Dedifferentiated amniotic fluid mesenchymal stem cell (primary cell): ENCODE measurements at regions not wholly inside any gene's neighbourhood (a gene's known extent, or its start where the extent isn't known, plus 50 kb on each side); places are given as distances from the start of the nearest gene placed in this dataset.
"Not testable (repeated sequence)": the region's sequence is repeated elsewhere in the genome, so short reads cannot be mapped to it uniquely, and the experiment has no call there.

Experiments
- DNase-seq: peaks from one replicate; pipeline ENCODE4 v3.0.0-alpha.2; 2016; ENCODE audit errors: extremely low spot score

DNA sequence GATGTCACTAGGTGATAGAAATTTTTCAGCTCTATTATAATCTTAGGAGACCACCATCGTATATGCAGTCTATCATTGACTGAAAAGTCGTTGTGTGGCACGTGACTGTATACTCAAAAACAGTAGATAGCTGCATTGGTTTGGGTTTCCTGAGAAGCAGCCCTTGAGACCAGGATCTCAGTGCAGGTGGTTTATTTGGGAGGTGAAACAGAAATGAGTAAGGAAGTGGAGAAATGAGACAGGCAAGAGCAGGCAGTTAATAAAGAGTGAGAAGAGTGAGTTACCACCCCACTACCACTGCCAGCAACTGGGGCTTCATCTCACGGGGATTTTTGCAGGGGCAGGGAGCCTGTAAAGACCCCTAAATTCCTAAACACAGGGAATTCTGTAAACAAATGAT lies 221.0 kb downstream of the SHQ1 start:
- no peak for DNase-seq

DNA sequence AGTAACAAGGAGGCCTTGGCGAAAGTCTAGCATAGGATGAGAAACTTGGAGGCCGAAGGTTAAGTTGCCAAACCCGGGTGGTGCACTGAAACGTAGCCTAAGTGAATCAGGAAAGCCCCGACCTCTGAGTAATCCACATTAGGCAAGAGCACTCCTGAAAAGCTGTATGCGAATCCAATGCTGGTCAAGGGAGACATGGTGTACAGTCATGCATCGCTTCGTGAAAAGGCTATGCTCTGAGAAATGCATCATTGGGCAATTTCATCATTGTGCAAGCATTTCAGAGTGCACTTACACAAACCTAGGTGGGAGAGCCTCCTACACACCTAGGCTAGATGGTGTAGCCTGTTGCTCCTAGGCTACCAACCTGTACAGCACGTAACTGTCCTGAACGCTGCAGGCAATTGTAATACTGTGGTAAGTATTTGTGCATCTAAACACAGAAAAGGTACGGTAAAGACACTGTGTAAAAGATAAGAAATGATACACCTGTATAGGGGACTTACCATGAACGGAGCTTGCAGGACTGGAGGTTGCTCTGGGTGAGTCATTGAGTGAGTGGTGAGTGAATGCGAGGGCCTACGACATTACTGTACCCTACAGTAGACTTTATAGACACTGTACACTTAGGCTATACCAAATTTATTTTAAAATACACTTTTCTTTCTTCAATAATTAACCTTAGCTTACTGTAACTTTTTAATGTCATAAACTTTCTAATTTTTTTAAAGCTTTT lies 222.5 kb downstream of the SHQ1 start:
- DNase-seq, result no peak

DNA sequence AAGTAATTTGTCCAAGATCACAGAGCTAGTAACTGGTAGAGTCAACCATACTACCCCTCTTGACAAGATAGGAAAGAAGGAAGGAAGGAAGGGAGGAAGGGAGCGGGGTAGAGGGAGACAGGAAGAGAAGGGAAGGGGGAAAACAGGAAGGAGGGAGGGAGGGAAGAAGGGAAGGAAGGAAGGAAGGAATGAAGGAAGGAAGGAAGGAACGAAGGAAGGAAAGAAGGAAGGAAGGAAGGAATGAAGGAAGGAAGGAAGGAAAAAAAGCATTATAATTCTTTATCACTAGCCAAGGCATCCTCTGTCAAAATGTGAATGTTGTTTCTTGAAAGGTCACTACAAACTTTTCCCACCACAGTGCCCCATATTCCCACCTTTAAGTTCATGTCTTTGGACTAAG lies 223.6 kb downstream of the SHQ1 start:
- DNase-seq, result no peak

DNA sequence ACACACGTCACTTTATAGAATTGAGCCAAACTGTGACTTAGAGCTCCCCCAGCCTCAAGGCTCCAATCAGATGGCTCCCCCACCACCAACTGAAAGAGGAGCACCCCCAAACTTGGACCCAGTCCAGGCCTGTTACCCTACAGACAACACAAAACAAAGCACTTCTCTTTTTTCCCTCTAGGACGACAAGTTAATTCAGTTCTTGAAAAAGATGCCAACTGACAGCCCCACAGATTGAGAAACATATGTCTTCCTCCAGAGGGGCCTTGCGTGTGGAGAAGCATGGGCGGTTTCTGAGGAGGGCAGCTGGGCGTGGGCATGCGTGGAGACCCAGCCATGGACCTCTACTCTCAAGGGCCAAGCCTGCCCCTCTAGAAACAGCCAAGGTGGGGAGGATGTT lies 229.5 kb downstream of the SHQ1 start:
- no peak for DNase-seq

DNA sequence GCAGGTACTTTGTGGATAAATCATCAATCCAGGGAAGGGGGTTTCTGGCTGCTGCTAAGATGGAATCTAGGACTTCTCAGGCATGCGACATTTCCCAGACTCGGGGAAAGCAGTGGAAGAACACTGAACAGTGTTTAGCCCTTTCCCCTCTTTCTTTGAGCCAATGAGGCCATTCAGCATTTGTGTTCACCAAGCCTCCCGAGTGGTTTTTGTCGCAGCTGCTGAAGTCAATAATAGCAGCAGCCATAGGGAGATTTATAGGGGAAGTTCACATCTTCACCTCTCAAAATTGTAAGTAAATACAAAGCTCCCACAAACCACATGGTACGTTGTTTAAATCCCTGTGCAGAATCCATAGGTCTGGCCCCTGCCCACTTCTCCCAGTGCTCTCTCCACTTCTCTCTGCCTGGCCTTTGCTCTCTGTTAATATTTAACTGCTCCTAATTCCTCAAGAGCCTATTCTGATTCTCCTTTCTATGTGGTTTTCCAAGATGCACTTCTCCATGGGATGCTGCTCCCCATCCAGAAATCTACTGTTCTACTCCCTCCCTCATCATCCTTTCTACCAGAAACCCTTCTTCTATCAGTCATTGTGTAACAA lies 230.7 kb downstream of the SHQ1 start:
- DNase-seq, result no peak

DNA sequence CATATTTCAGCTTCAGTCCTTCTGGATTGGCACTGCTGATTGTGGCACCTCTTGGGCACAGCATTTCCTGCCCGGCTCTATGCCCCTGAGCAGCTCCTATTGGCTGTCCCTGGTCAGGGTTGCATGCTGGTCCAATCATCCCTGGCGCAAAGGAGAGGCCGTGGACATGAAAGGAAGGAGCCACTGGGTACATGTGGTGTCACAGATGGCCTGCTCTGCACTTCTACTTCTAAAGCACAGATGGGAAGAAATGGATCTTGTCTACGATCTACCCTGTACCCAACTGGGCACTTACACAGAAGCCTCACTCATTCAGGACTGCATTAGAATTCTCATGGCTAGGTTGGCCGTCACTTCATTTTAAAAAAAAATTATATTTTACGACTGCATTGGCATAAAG lies 232.5 kb downstream of the SHQ1 start:
- DNase-seq, result no peak

DNA sequence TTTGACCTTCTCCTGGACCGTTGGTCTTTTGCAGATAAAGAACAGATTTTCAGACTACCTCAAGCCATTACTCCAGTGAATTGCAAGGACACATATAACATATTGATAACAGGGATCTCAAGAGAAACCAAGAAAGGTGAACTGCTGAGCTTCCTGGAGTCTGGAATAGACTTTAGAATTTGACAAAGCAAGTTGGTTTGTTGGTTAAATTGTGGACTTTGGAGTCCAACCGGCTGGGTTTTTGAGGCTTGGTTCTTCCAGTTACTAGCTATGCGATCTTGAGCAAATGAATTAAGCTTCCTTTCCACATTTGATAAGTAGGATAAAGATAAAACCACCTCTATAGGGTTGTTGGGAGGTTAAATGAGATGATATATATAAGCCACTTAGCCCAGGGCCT lies 233.1 kb downstream of the SHQ1 start:
- DNase-seq, result no peak

DNA sequence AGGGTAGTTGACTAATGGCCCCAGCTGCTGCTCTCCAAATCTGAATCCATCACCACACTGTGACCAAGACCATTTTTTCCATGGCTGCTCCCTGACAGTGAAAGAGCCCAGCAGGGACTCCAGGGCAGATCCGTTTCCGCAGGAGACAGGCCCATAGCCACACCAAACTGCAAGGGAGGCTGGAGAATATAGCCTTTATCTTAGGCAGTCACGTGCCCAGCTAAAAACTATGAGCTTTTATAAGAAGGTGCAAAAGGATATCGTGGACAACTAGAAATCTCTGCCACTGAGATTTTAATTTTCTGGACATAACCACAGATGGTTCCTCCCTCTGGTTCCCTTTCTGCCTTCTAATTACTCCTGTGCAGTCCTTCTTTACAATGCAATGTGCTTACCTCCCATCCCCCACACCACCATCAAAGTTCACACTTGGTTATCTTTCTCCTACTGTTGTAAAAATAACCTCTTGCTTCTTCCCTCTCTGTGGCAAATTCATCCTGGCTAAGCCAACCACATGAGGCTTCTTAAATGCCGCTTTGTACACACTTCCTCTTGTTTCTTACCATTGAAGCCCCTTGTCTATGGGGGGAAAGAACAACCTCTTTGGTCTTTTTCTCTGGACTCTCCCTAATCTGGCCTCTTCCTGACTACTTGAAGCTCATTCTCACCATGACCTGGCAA lies 233.7 kb downstream of the SHQ1 start:
- no peak for DNase-seq

DNA sequence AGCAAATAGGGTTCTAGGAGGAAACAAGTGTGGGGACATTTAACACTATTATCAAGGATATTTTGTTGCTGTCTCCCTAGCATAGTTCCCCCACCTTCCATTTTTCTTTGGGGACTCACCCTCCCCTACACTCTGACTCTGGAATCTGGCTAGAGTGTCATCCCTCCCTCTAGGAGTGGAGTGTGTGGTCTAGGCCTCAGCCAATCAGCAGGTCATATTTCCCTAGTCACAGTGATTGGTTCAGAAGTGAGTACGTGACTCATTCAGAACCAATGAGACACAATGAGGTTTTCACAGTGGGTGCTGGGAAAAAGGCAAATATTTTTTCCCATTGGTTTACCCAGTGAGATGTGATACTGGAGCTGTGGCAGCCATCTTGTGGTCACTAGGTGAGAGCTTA lies 234.4 kb downstream of the SHQ1 start:
- no peak for DNase-seq

DNA sequence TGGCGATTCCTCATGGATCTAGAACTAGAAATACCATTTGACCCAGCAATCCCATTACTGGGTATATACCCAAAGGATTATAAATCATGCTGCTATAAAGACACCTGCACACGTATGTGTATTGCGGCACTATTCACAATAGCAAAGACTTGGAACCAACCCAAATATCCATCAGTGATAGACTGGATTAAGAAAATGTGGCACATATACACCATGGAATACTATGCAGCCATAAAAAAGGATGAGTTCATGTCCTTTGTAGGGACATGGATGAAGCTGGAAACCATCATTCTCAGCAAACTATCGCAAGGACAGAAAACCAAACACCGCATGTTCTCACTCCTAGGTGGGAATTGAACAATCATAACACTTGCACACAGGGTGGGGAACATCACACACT lies 239.1 kb downstream of the SHQ1 start:
- not testable (repeated sequence) for DNase-seq

DNA sequence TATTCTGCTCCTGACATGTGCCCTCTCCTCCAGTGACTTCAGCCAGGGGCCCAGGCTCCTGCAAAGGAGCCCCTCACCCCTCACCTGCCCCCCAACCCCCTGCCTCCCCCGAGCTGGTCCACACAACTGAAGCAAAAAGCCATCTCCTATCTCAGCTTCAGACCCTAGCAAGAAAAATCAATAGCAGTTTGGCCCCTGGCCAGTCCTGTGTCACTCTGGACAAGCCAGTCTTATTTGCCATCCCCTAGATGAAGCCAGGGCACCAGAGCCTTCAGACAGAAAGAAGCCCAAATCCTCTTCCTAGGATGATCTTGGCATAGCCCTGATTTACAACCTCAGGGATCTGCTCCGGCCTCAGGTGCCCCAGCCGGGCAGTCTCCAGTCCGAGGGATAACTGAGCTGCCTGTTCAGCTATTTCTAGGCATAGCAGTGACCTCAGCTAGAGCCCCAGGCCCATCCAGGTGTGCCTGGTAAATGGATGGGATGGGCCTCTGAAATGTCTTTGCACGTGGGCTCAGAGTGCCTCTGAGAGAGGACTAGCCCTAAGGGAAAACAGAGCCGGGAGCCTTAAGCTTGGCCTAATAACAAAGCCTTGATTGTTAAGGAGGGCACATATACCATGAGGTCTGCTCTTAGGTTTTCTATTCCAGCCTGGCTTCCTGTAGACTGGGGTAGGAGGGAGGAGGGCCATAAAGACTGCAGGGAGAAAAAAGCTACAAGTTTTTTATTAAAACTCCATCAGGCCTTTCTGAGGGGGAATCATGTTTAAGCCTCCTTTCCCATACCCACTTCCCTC lies 242.0 kb downstream of the SHQ1 start:
- no peak for DNase-seq

DNA sequence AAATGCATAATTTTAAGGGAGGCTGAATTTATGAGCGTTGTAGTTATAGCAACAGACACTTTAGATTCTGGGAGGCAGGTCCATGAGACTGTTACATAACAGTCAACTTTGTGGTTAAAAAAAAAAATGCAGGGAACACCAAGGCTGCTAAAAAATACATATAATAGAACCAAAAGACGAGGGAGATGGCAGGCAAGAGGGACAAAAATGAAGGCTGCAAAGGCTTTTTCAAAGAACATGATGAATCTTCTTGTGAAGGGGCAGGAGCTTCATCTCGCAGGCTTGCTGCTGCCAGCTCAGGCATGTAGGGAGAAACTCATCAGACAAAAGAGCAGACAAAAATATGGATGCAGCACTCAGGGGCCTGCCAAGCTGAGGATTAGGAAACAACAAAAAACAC lies 243.9 kb downstream of the SHQ1 start:
- no peak for DNase-seq

DNA sequence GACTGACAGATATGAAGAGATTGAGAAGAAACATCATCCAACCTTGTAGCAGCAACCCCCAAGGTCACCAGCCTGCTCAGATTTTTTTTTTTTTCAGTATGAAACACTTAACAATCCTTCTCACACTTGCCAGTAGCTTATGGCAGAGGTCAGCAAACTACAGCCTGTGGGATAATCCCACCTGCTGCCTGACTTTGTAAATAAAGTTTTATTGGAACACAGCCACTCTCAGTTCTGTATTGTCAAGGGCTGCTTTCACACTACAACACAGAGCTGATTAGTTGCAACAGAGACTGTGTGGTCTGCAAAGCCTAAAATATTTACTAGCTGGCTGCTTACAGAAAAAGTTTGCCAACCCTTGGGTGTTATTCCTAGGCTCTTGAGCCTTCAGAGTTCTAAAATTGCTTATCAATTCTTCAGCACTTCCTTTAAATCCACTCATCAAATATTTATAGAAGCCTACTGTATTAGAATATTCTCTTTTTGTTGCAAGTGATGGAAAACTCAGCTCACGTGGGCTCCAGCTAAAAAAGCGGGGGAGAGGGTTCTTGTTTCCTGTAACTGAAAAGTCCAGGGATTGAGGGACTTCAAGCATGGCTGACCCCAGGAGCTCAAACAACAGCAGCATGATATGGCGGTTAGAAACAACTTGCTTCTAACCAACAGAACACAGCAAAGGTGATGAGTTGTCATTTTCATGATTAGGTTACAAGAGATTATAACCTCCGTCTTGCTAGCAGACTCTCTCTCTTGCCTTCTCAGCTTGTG lies 246.1 kb downstream of the SHQ1 start:
- DNase-seq, result no peak

DNA sequence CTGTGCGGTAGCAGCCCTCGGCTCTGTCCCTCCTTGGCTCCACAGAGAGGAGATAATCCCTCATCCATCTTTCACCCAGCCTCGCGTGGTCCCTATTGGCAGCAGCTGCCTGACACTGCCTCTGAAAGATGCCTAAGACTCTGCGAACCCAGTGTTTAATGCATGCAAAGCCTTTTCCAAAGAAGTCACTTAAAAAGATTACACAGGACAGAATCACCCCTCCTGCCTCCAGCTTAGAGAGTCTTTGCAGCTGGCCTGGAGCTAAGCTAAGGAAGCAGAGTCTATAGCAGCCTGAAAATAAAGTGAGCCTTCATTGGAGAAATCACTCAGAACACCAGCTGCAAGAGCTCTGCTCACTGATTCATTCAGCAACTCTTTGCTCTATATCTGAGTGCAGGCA lies 247.2 kb downstream of the SHQ1 start:
- no peak for DNase-seq

DNA sequence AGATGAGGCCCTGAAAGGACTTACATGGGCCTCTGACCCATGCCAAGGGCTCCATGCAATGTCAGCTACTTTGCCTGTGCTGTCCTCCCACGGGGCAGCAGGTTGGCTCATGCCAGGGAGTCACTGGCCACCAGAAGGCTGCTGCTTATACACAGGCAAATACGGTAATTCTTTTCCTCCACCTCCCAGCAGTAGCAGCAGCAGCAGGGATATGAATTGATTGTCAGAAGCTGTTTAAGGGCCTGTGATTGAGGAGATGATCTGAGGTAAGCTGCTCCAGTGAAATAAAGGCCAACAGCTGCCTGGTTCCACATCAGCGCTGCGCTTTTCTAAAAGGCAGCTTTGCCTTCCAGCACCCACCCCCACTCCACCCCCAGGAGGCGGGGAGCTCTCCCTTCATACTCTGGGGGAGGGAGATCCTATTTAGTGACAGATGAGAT lies 250.5 kb downstream of the SHQ1 start:
- no peak for DNase-seq

DNA sequence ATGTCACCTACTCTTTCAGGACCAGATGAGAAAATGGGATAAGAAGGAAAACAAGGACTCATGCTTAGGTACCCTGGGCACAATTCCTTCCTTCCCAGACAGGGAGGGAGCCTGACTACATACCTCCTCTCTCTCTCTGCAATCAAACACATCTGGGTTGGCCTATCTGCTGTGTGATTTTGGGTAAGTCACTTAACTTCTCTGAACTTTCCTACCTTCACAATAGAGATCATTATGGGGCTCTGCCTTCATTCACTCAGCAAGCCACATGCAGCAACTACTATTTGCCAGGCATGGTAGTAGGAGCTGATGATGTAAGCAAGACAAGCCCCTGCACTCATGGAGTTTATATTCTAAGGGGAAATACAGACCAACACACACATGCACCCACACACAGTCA lies 251.2 kb downstream of the SHQ1 start:
- no peak for DNase-seq

DNA sequence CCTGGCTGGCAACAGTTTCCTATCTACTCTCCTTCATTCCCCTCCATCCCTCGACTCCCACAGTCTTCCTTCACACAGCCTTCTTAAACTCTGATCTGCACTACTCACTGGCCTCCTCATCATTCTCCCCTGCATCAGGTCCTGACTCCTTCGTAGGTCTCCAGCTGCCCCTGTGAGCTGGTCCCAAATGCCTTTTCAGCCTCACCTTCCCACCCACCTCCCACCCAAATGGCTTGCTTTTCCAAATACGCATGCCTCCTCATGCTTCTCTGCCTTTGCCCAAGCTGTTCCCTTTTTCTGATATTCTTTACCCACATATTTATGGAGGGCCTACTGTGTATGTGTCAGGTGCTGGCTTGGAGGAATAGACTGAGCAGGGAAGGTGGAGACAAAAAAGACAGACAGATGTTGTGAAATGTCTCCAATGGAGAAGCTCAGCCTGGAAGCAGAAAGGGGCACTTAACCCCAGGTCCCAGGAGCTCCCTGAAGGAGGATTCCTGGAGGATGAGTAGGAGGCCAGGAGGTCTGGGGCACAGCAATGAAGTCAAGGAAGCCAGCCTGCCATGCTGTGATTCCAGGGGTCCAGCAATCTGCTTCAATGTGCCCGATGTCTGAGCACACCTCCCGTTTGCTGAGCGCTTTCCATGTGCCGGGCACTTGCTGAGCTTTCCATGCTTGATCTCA lies 252.2 kb downstream of the SHQ1 start:
- no peak for DNase-seq

DNA sequence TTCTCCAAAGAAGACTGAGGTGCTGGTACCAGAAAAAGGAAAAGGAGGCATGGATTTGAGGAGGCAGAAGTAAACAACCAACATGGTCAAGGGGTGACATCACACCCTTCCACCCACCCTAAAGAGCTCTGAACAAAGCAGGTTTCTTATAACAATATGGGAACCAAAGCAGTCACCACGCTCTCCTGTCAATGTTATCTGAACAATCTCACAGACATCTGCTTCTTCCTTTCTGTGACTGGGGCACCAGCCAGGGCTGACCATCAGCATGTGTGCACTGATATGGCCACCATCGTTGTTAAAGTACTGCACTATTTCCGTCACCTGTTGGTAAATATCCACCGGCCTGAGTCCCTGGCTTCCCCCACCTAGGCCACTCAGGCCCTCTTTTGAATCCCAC lies 252.9 kb downstream of the SHQ1 start:
- no peak for DNase-seq

DNA sequence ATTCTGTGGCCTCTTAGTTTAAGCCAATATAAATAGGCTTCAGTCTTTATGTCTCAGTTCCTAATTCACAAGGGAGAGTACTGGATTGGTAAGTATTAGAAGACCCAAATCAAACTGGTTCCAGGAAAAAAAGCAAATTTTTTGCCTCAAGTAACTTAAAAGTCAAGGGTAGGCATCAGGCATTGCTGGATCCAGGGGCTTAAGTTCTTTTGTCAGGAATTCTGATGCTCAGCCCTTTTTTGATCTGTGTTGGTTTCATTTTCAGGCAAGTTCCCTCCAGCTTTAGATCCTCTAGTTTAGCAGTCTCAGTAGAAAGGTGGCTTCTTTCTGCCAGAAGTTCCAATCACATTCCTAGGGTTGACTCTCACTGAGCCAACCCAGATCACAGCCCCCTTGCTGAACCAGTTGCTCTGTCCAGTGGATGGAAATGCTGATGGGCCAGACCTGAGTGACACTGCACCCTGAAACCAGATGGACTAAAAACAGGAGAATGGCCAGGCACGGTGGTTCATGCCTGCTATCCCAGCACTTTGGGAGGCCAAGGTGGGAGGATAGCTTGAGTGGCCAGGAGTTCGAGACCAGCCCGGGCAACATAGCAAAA lies 253.5 kb downstream of the SHQ1 start:
- DNase-seq, result no peak

DNA sequence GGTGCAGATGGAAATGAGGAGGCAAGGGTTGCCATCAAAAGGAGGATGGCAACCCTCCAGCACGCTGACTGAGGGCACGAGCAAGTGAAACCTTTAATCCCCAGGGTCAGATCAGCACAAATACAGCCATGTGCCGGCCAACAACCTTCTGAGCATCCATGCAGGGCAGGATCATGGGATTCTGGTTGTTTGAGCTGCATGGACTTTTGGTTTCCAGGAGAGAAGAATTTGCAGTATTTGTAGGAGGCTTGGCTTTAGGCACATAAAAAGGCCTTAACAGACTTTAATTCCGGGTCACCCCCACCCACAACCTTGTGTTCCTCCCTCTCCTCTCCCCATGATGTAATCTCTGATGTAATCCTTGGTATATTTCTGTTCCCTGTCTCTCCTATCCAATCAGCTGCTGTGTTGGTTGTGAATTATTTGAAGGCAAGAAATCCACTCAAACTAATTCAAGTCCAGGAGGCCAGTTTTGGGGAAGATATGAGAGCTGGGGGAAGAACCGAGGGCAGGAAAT lies 254.3 kb downstream of the SHQ1 start:
- peak; percentile 53 for DNase-seq
